GM19239 (cell line): ENCODE measurements at regions not wholly inside any gene's neighbourhood (a gene's known extent, or its start where the extent isn't known, plus 50 kb on each side); places are given as distances from the start of the nearest gene placed in this dataset.
"Not testable (repeated sequence)": the region's sequence is repeated elsewhere in the genome, so short reads cannot be mapped to it uniquely, and the experiment has no call there.

Experiments used
- DNase-seq: peaks from one replicate; pipeline ENCODE4 v3.0.0; 2011; ENCODE audit warnings: low spot score; ENCODE audit not compliant: insufficient read length
- FAIRE-seq: peaks from 2 replicates; lab custom pipeline; 2011; peaks lifted over from hg19 to GRCh38; lab: Jason Lieb, UNC

- DNase-seq (no peak), FAIRE-seq (no peak)
Observed at GRCh38 chr6:27558028-27558724, 85.3 kb upstream of the ZNF184 start.

DNA sequence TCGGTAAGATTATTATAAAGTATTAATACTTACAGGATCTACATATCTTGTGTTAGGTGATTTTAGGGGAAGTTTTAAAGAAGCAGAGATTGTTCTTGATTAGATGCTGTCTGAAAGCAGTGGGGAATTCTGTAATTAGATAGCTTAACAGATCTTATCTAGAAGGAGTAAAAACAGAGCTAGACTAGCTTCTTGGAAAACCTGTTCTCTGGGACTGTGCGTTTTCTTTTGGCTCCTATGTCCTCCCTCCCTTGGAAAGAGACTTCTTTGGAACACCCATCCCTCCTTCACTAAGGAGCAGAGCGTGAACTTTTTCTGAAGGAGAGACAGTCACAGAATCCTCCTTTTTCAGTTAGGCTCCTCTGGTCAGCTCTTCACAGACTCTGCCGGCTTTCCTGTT lies 83.5 kb upstream of the ZNF184 start:
- no peak for DNase-seq
- FAIRE-seq = no peak

DNA sequence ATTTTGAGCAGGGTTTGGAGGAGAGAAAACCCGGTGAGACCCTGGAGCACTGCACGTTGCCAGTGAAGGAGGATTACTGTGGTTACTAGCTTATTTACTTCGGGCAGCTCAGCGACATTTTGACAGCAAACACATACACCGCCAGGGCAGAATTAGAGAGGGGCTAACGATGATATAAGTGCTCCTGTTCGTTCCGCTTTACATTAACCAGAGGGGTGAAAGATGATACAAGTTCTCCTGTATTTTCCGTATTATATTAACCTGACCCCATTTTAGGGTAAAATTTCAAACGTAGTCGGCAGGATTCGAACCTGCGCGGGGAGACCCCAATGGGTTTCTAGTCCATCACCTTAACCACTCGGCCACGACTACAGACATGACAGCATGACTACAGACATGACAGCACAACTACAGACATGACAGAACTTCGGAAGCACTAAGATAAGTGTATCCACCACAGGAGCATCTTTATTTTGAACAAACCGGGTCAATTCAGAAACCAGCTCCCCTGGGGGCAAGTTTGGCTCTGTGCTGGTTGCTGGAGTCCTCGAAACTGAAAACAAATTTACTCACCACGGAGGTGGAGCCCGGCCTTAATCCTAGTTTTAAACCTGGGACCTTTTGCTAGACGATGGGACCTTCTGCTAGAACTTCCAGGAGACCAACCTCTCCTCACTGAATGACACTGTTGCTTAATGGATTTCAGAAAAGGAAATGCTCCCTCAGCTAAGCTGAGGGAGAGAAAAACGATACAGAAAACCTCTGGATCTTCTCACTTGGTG lies 80.4 kb upstream of the ZNF184 start:
- FAIRE-seq (peak; percentile 89), DNase-seq (no peak)

DNA sequence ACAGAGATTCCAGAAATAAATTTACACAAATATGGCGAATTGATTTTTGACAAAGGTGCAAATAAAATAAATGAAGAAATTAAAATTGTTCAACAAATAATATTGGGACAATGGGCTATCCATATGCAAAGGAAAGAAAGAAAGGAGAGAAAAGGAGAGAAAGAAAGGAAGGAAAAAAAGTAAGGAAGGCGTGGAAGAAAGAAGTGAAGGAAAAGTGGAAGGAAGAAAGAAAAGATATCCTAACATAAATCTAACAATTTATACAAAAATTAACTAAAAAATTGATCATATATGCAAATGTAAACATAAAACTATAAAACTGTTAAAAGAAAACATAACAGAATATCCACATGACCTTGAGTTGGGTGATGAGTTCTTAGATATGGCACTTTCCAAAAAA lies 78.7 kb upstream of the ZNF184 start:
- DNase-seq = no peak
- no peak for FAIRE-seq

DNA sequence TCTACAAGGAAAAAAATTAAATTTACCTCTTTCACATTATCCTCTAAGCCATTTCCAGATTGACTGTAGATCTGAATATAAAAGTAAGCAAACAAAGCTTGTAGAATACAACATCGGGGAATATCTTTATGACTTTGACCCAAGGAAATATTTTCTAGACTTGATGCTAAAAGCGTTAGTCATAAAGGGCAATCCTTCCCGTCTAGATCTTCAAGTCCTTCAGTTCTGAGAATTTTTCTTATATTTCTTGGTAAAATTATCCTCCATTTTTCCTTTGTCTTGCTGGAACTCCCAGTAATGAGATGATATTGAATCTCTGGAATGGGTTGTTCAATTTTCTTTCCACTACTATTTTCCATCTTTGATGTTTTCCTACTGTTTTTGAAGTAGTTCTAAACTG lies 77.8 kb upstream of the ZNF184 start:
- FAIRE-seq (no peak), DNase-seq (no peak)

DNA sequence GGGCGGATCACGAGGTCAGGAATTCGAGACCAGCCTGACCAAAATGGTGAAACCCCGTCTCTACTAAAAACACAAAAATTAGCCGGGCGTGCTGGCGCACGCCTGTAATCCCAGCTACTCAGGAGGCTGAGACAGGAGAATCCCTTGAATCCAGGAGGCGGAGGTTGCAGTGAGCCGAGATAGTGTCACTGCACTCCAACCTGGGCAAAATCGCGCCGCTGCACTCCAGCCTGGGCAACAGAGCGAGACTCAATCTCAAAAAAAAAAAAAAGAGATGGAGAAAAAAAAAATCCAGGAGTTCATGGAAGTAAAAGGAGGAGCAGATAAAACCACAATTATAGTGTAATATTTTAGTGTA lies 76.3 kb upstream of the ZNF184 start:
- not testable (repeated sequence) for FAIRE-seq, DNase-seq

GRCh38 chr6:27547157-27548075 lies 74.5 kb upstream of the ZNF184 start:
- DNase-seq (no peak), FAIRE-seq (peak; percentile 74)

DNA sequence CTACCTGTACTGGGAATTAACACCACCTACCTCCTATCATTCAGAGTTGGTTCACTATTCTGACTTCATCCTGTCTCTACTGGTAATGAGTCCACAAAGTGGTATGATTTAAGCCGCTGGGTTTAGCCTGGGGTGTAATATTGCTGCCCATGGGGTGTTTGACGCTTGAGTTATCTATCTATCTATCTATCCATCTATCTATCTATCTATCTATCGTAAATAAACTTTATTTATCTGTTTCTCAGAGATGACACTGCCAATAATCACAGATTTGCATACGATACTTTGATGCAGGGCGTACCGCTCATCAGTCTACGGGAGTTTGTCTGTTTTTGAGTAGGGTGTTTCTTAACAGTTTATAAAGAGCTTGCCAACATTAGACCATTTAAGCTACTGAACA lies 73.6 kb upstream of the ZNF184 start:
- DNase-seq (no peak), FAIRE-seq (no peak)

DNA sequence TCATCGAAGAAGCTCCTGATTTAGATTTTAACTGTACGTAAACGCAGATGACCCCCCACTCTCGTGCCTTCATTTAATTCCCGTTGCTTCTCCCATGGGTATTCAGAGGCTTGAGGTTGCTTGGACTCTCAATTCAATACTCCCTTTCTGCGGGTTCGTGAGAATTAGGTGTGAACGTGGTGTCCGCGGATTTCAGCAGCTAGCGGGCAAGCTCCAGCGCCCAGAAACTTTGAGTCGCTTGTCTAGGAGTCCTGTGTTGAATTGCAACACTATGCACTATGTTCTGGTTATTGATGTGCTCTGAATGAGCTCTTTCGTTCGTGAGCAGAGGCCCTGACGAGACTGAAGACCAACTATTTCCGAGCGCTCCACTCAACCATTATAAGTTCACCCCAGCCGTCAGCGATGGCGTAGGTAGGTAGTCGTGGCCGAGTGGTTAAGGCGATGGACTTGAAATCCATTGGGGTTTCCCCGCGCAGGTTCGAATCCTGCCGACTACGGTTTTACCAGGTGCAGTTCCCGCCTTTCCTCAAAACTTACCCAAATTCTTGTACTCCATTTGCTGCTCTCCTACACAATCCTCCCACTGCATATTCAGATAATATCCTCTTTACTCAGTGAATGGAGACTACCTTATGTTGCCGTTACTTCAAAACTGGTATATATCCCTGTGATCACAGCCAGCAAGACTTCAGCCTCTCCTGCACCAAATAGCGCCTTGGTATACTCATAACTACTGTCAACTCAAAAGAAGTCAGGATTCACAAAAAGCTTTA lies 72.6 kb upstream of the ZNF184 start:
- DNase-seq (no peak), FAIRE-seq (peak; percentile 91)

GRCh38 chr6:27544612-27545260 lies 71.8 kb upstream of the ZNF184 start:
- FAIRE-seq (peak; percentile 42), DNase-seq (no peak)

- not testable (repeated sequence) for FAIRE-seq, DNase-seq
Observed at GRCh38 chr6:27544135-27544534, 71.2 kb upstream of the ZNF184 start.

GRCh38 chr6:27542485-27542884 lies 69.6 kb upstream of the ZNF184 start:
- no peak for DNase-seq
- FAIRE-seq = no peak

GRCh38 chr6:27541933-27542297 lies 69.0 kb upstream of the ZNF184 start:
- FAIRE-seq = no peak

GRCh38 chr6:27541212-27541932 lies 68.5 kb upstream of the ZNF184 start:
- no peak for FAIRE-seq
- DNase-seq = no peak

More at GRCh38 chr6:27541933-27542297, 69.0 kb upstream of the ZNF184 start:
- DNase-seq = no peak

- FAIRE-seq = no peak
- DNase-seq = no peak
Observed at GRCh38 chr6:27539551-27539950, 66.6 kb upstream of the ZNF184 start.

DNA sequence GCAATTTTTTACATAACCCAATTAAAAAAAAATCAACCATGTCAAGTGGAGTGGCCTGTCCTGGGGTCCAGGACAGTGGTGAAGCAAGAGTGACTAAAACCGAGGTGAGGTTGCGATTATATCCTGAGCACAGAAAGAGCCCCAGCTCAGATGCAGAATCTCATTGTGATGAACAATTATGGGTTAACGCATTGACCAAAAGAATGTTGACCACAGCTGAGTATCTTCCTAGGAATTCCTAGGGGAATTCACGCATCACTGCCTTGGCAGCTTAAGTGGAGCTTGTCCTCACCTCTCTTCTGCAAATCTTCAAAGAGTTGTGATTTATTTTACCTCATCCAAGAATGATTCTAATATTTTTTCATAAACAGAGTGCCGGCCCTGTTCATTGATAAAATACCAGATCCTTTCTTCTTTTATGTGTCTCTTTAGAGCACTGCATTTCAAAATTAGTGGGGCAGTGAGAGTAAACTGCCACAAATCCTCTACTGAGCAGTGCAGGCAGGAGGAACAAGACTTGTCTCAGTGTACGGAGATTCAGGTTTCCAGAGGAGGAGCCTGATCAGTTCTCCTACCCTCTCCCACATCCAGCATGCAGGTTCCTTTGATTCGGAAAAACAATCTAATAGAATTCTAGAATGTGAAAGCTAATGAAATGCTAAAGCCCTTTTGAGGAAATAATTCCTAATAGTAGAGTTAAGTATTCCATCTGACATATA lies 60.1 kb upstream of the ZNF184 start:
- DNase-seq (no peak), FAIRE-seq (no peak)

- DNase-seq (no peak), FAIRE-seq (no peak)
Observed at GRCh38 chr6:27531772-27532459, 59.0 kb upstream of the ZNF184 start.

GRCh38 chr6:27529796-27530195 lies 56.9 kb upstream of the ZNF184 start:
- not testable (repeated sequence) for FAIRE-seq

More at GRCh38 chr6:27529796-27530195, 56.9 kb upstream of the ZNF184 start:
- DNase-seq = not testable (repeated sequence)
